AG20443 (cell line): ENCODE measurements at regions not wholly inside any gene's neighbourhood (a gene's known extent, or its start where the extent isn't known, plus 50 kb on each side); places are given as distances from the start of the nearest gene placed in this dataset.

Experiments
- DNase-seq: peaks from one replicate; pipeline ENCODE4 v3.0.0; 2012; ENCODE audit warnings: low spot score, mixed read lengths

- no peak for DNase-seq
These were observed 280.8 kb downstream of the SHQ1 start for GRCh38 chr3:72567474-72567873.

- DNase-seq = no peak
These were observed 282.7 kb downstream of the SHQ1 start for GRCh38 chr3:72565593-72565992.

GRCh38 chr3:72563690-72564370 lies 284.4 kb downstream of the SHQ1 start:
- DNase-seq = no peak

GRCh38 chr3:72560846-72561675 lies 287.2 kb downstream of the SHQ1 start:
- DNase-seq = no peak

GRCh38 chr3:72559385-72559784 lies 288.9 kb downstream of the SHQ1 start:
- no peak for DNase-seq

GRCh38 chr3:72558001-72558400 lies 290.2 kb downstream of the SHQ1 start:
- DNase-seq = no peak

- no peak for DNase-seq
These were observed 292.5 kb downstream of the SHQ1 start for GRCh38 chr3:72555714-72556113.

- DNase-seq = no peak
These were observed 293.6 kb downstream of the SHQ1 start for GRCh38 chr3:72554689-72555088.

GRCh38 chr3:72553298-72553697 lies 294.9 kb downstream of the SHQ1 start:
- no peak for DNase-seq

- no peak for DNase-seq
These were observed 297.5 kb downstream of the SHQ1 start for GRCh38 chr3:72550582-72551262.

- DNase-seq = no peak
These were observed 298.3 kb downstream of the SHQ1 start for GRCh38 chr3:72549761-72550581.

- DNase-seq = no peak
These were observed 299.3 kb downstream of the SHQ1 start for GRCh38 chr3:72548981-72549380.

GRCh38 chr3:72548461-72548860 lies 299.8 kb downstream of the SHQ1 start:
- DNase-seq = no peak

- no peak for DNase-seq
These were observed 301.1 kb downstream of the SHQ1 start for GRCh38 chr3:72547183-72547582.

GRCh38 chr3:72544239-72544638 lies 304.0 kb downstream of the SHQ1 start:
- no peak for DNase-seq

GRCh38 chr3:72543246-72543645 lies 305.0 kb downstream of the SHQ1 start:
- DNase-seq = no peak

GRCh38 chr3:72542781-72543180 lies 305.5 kb downstream of the SHQ1 start:
- DNase-seq = no peak

GRCh38 chr3:72539856-72540255 lies 308.4 kb downstream of the SHQ1 start:
- DNase-seq = no peak

GRCh38 chr3:72538070-72538745 lies 310.0 kb downstream of the SHQ1 start:
- no peak for DNase-seq

- no peak for DNase-seq
These were observed 310.8 kb downstream of the SHQ1 start for GRCh38 chr3:72537448-72537847.

- DNase-seq = no peak
These were observed 311.4 kb downstream of the SHQ1 start for GRCh38 chr3:72536878-72537267.
